Neutrophil (primary cell): ENCODE measurements at regions not wholly inside any gene's neighbourhood (a gene's known extent, or its start where the extent isn't known, plus 50 kb on each side); places are given as distances from the start of the nearest gene placed in this dataset.

Experiments
- H3K27ac ChIP-seq: fragments of 200-600 bp; sonication (generic); 2 replicates; pipeline ENCODE4 v1.5.1; 2016; ENCODE audit warnings: mild to moderate bottlenecking, moderate library complexity
- H3K27me3 ChIP-seq: fragments of 200-600 bp; sonication (generic); 2 replicates; pipeline ENCODE4 v1.6.0; 2016; ENCODE audit warnings: mild to moderate bottlenecking
- H3K36me3 ChIP-seq: fragments of 200-600 bp; sonication (generic); 2 replicates; pipeline ENCODE4 v1.5.1; 2017
- H3K4me1 ChIP-seq, 2 experiments: fragments of 200-600 bp in 1 of 2; sonication (generic) in 1 of 2; 1 replicate in 1 of 2; 2 replicates in 1 of 2; pipeline versions ENCODE4 v1.5.1 to v1.6.1; 2013 to 2016; ENCODE audit warnings: low read depth in 1 of 2, low read length in 1 of 2, mild to moderate bottlenecking in 1 of 2, moderate library complexity in 1 of 2; ENCODE audit not compliant: control insufficient read depth in 1 of 2, insufficient read depth in 1 of 2
- H3K4me3 ChIP-seq, 2 experiments: fragments of 200-600 bp in 1 of 2; sonication (generic) in 1 of 2; 1 replicate in 1 of 2; 2 replicates in 1 of 2; pipeline ENCODE4 v1.5.1; 2013 to 2016; ENCODE audit warnings: low read depth in 1 of 2, low read length in 1 of 2, mild to moderate bottlenecking in 1 of 2, moderate library complexity in 1 of 2
- H3K9me3 ChIP-seq: fragments of 200-600 bp; sonication (generic); 2 replicates; pipeline ENCODE4 v1.5.1; 2016
- CTCF ChIP-seq: fragments of 200-600 bp; sonication (generic); IDR thresholded peaks from 2 replicates; pipeline ENCODE4 v1.5.1; 2016; ENCODE audit warnings: antibody characterized with exemption

- Histone ChIP-seq H3K4me3 (no peak overlapping the region), H3K27ac (no peak overlapping the region), H3K4me1 (no peaks in the 10 kb centered on the region), H3K27me3 (no peaks in the 10 kb centered on the region), H3K36me3 (no peaks in the 10 kb centered on the region), H3K9me3 (no peaks in the 10 kb centered on the region)
- TF ChIP-seq CTCF, result no peak
Observed at GRCh38 chr5:164127527-164127926, 622.1 kb downstream of the MAT2B start.

GRCh38 chr5:164132358-164132757 lies 626.9 kb downstream of the MAT2B start:
- no peaks in the 10 kb centered on the region for H3K9me3 ChIP-seq
- H3K4me3 ChIP-seq, result no peak overlapping the region
- no peaks in the 10 kb centered on the region for H3K4me1 ChIP-seq
- no peaks in the 10 kb centered on the region for H3K36me3 ChIP-seq
- TF ChIP-seq CTCF, result no peak
- no peak overlapping the region for H3K27ac ChIP-seq
- no peaks in the 10 kb centered on the region for H3K27me3 ChIP-seq

- Histone ChIP-seq H3K4me1 (no peaks in the 10 kb centered on the region), H3K27ac (no peak overlapping the region), H3K4me3 (no peak overlapping the region), H3K9me3 (no peaks in the 10 kb centered on the region), H3K36me3 (no peaks in the 10 kb centered on the region), H3K27me3 (no peaks in the 10 kb centered on the region)
- TF ChIP-seq CTCF, result no peak
Observed at GRCh38 chr5:164137095-164137494, 631.7 kb downstream of the MAT2B start.

GRCh38 chr5:164139423-164139822 lies 634.0 kb downstream of the MAT2B start:
- Histone ChIP-seq H3K36me3 (no peaks in the 10 kb centered on the region), H3K27me3 (no peaks in the 10 kb centered on the region), H3K9me3 (no peaks in the 10 kb centered on the region), H3K4me1 (no peaks in the 10 kb centered on the region), H3K4me3 (no peak overlapping the region), H3K27ac (no peak overlapping the region)
- TF ChIP-seq CTCF, result no peak

- TF ChIP-seq CTCF, result no peak
- Histone ChIP-seq H3K27me3 (no peaks in the 10 kb centered on the region), H3K9me3 (no peaks in the 10 kb centered on the region), H3K4me1 (no peaks in the 10 kb centered on the region), H3K27ac (no peak overlapping the region), H3K4me3 (no peak overlapping the region), H3K36me3 (no peaks in the 10 kb centered on the region)
Observed at GRCh38 chr5:164145458-164145857, 640.0 kb downstream of the MAT2B start.

- TF ChIP-seq CTCF, result no peak
- Histone ChIP-seq H3K4me1 (no peaks in the 10 kb centered on the region), H3K36me3 (no peaks in the 10 kb centered on the region), H3K4me3 (no peak overlapping the region), H3K9me3 (no peaks in the 10 kb centered on the region), H3K27me3 (no peaks in the 10 kb centered on the region), H3K27ac (no peak overlapping the region)
Observed at GRCh38 chr5:164146223-164146622, 640.8 kb downstream of the MAT2B start.
